Stimulated activated naive CD8-positive, alpha-beta T cell treated with anti-CD3 and anti-CD28 coated beads, Interleukin-15, Interleukin-2, amounts not matched to agents 100 ng/mL and 50 ng/mL, for 24 hours (primary cell): ENCODE measurements at regions not wholly inside any gene's neighbourhood (a gene's known extent, or its start where the extent isn't known, plus 50 kb on each side); places are given as distances from the start of the nearest gene placed in this dataset.

ENCODE experiments used
- H3K27ac Mint-ChIP-seq: one replicate; pipeline ENCODE4 v1.8.0; 2021; ENCODE audit warnings: mild to moderate bottlenecking, mixed read lengths
- H3K27me3 Mint-ChIP-seq: one replicate; pipeline ENCODE4 v1.8.0; 2021; ENCODE audit warnings: mixed read lengths
- H3K36me3 Mint-ChIP-seq: one replicate; pipeline ENCODE4 v1.8.0; 2021; ENCODE audit warnings: low read depth, mixed read lengths
- H3K4me1 Mint-ChIP-seq: one replicate; pipeline ENCODE4 v1.8.0; 2021; ENCODE audit warnings: low read depth, mixed read lengths
- H3K4me3 Mint-ChIP-seq: one replicate; pipeline ENCODE4 v1.8.0; 2021; ENCODE audit warnings: mild to moderate bottlenecking, mixed read lengths
- H3K9me3 Mint-ChIP-seq: one replicate; pipeline ENCODE4 v1.8.0; 2021; ENCODE audit warnings: mixed read lengths

DNA sequence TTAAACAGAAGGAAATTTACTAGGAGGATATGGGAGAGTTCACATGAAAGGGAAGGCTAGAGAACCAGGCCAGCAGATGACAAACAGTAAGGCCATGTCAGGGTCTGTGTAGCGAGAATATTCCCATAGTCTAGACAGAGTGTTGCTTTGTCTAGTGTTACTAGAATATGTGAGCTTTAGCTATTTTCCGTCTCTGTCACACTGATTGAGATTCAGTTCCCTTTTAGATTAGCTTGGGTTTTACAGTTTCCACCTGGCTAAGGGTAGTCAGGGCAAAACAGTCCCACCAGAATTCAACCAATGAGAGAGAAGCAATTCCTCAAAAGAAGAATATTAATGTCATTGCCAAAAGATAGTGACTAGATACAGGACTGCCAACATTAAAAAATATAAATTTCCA is 82.8 kb upstream of the MDM1 start:
- no peak overlapping the region for H3K27ac Mint-ChIP-seq
- H3K36me3 Mint-ChIP-seq: no peaks in the 10 kb centered on the region

DNA sequence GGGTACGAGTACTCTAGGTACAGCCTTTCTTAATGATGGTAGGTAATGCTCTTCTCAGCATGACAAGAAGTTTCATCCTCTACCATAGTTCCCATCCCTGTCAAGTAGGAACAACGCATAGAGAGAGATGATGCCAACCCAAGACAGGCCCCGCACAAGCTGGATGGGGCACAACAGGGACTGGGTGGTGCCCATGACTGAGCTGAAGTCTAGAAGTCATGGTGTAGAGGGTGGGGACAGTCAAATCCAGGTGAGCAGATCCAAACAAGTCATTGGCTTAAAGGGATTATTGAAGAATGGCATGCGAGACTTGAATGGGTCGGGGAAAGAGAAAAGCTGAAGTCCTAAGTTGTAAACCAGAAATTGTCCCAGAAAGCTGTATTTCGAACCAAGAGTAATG is 84.2 kb upstream of the MDM1 start:
- Mint-ChIP-seq H3K27me3 (no peaks in the 10 kb centered on the region), H3K4me1 (peaks cover 32% of the 10 kb centered on the region), H3K27ac (no peak overlapping the region), H3K36me3 (no peaks in the 10 kb centered on the region), H3K9me3 (no peaks in the 10 kb centered on the region), H3K4me3 (no peak overlapping the region)

More for the DNA sequence above, 82.8 kb upstream of the MDM1 start:
- H3K4me1 Mint-ChIP-seq: peaks cover 18% of the 10 kb centered on the region
- no peaks in the 10 kb centered on the region for H3K9me3 Mint-ChIP-seq
- H3K4me3 Mint-ChIP-seq: no peak overlapping the region
- H3K27me3 Mint-ChIP-seq: no peaks in the 10 kb centered on the region

DNA sequence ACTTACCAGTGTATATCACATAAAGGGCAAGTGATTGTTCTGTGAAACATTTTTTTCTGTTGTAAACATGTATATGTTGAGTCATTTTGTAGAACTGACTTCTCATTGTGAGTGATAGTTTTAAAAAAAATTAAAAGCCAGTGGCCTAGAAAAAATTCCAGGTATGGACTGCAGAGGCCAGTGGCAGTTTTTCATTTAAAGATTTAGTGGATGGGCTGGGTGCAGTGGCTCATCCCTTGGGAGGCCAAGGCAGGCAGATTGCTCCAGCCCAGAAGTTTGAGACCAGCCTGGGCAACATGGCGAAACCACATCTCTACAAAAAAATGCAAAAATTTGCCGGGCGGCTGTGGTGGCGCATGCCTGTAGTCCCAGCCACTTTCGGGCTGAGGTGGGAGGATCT is 84.7 kb upstream of the MDM1 start:
- Mint-ChIP-seq H3K4me1 (peaks cover 32% of the 10 kb centered on the region), H3K27me3 (no peaks in the 10 kb centered on the region), H3K36me3 (no peaks in the 10 kb centered on the region), H3K4me3 (no peak overlapping the region), H3K27ac (no peak overlapping the region), H3K9me3 (no peaks in the 10 kb centered on the region)

DNA sequence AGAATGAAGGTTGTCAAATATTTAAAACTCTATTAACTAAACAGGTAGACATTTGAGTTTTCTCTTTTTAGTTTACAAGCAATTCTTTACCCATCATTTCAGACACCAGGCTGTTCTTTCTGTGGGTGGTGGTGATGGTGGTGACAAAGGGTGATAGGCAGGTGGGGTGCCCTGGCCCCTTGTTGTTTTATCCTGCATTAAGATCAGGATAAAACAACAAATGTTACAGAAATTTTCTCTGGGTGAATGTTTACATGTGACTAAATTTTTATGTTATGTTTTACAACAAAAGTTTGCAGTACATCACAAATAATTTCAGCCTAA is 85.9 kb upstream of the MDM1 start:
- no peaks in the 10 kb centered on the region for H3K36me3 Mint-ChIP-seq
- no peak overlapping the region for H3K4me3 Mint-ChIP-seq
- peaks cover 35% of the 10 kb centered on the region for H3K4me1 Mint-ChIP-seq
- no peaks in the 10 kb centered on the region for H3K27me3 Mint-ChIP-seq
- no peak overlapping the region for H3K27ac Mint-ChIP-seq
- no peaks in the 10 kb centered on the region for H3K9me3 Mint-ChIP-seq

DNA sequence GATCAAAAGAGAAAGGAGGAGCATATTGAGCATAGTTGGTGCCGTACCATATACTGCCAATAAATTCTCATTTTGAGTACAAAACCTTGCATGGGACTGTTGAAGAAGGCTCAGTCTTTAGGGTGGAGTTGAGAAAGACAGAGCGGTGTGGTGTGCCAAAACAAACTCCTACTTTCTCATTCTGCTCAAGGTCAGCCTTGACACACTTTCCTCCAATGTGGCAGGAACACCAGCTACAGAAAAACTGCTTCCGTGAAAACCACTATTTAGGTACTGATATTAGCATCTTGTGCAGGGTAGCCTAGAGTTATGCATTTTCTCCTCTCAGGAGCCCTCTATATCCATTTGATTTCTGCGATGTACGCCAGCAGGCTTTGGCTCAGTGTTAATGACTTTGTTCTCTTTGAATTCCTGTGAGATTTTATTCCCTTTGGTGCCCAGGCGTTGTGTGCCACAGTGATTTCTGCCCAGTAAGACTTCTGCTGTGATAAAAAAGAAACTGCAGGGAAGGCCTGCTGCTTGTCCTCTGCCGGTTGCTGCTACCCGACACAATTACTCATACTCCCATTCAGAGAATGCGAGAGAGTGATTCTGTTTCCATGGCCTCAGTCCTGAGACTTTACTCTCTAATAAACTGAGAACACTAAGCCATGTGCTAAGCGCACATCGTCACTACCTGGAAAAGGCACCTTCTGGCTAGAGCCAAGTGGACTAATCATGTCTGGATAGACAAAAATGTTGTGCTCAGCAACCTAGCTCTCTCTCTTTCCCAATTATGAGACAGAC is 88.3 kb upstream of the MDM1 start:
- Mint-ChIP-seq H3K27me3 (no peaks in the 10 kb centered on the region), H3K4me1 (peaks cover 35% of the 10 kb centered on the region), H3K36me3 (no peaks in the 10 kb centered on the region), H3K27ac (peak overlapping the region; percentile 4), H3K9me3 (no peaks in the 10 kb centered on the region), H3K4me3 (peak overlapping the region; percentile 6)

DNA sequence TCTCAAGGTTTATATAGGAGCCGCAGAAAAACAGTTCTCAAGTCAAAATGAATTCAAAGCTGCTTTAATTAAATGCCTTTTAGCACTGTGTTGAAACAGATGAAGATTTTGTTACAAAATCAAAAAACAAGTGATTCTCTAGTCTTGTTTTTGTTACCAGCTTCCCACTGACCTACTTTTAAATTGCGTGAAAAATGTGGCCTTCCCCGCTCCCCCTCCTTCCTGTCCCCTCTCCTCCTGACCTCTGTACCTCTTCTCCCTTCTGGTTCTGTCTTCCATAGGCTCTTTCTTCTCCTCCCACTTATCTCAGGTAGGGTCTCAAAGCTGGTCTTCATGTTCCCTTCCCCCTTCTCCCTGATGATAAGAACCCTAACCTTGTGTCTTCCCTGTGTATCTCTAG is 90.0 kb upstream of the MDM1 start:
- Mint-ChIP-seq H3K27me3 (no peaks in the 10 kb centered on the region), H3K4me3 (no peak overlapping the region), H3K4me1 (peaks cover 32% of the 10 kb centered on the region), H3K9me3 (no peaks in the 10 kb centered on the region), H3K27ac (no peak overlapping the region), H3K36me3 (no peaks in the 10 kb centered on the region)

DNA sequence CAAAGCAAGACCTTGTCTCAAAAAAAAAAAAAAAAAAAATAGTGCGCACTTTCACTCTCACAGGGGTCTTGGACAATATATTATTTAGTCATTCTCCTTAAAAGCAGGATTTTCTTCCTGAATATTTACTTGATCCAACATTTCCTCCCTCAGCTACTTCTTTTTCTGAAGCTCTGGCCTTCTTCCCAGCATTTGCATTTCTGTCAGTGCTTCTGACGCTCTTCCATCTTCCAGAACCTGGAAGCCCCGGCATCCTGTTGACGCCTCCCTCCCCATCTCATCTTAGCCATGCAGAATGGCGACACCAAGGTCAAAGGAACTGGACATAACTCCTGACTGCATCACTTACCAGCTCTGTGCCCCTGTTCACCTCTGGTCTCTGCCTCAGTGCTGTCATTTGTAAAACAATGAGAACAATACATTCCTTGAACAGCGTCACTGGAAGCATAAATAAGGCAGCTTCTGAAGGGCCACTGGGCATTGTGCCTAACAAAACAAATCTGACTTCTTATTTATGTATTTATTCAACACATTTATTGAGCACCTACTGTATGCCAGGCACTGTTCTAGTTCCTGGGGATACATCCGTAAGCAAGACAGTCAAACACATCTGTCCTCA is 90.9 kb upstream of the MDM1 start:
- Mint-ChIP-seq H3K4me3 (no peak overlapping the region), H3K9me3 (no peaks in the 10 kb centered on the region), H3K36me3 (no peaks in the 10 kb centered on the region), H3K4me1 (peaks cover 24% of the 10 kb centered on the region), H3K27ac (no peak overlapping the region), H3K27me3 (no peaks in the 10 kb centered on the region)

DNA sequence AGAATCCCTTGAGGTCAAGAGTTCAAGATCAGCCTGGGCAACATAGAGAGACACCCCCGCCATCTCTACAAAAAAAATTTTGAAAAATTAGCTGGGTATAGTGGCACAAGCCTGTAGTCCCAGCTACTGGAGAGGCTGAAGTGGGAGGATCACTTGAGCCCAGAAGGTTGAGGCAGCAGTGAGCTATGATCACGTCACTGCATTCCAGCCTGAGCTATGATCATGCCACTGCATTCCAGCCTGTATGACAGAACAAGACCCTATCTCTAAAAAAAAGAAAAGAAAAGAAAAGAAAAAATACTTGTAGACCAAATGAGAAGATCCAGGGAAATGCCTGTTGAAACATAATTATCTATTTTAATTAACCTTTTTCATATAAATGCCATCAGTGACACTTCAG is 93.8 kb upstream of the MDM1 start:
- H3K27me3 Mint-ChIP-seq: no peaks in the 10 kb centered on the region
- H3K27ac Mint-ChIP-seq: no peak overlapping the region
- H3K9me3 Mint-ChIP-seq: no peaks in the 10 kb centered on the region
- H3K4me3 Mint-ChIP-seq: no peak overlapping the region
- no peaks in the 10 kb centered on the region for H3K36me3 Mint-ChIP-seq
- peaks cover 7% of the 10 kb centered on the region for H3K4me1 Mint-ChIP-seq

DNA sequence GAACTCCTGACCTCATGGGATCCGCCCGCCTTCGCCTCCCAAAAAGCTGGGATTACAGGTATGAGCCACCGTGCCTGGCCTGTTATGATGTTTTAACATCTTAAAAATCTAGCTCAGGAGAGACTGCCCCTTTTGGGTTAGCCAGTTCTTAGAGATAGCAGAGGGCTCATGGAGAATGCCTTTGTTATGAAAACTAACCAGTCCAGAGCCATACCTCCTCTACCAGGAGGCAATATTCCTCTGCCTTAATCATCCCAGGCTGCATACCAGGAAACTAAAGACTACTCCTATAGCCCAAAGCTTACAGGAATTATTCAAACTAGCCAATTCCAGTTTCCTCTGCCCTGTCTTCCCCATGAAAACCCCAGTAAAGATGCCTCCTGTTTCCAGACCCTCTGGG is 96.0 kb upstream of the MDM1 start:
- H3K36me3 Mint-ChIP-seq: no peaks in the 10 kb centered on the region
- no peak overlapping the region for H3K27ac Mint-ChIP-seq
- H3K9me3 Mint-ChIP-seq: no peaks in the 10 kb centered on the region
- H3K27me3 Mint-ChIP-seq: no peaks in the 10 kb centered on the region
- H3K4me3 Mint-ChIP-seq: no peak overlapping the region
- no peaks in the 10 kb centered on the region for H3K4me1 Mint-ChIP-seq

DNA sequence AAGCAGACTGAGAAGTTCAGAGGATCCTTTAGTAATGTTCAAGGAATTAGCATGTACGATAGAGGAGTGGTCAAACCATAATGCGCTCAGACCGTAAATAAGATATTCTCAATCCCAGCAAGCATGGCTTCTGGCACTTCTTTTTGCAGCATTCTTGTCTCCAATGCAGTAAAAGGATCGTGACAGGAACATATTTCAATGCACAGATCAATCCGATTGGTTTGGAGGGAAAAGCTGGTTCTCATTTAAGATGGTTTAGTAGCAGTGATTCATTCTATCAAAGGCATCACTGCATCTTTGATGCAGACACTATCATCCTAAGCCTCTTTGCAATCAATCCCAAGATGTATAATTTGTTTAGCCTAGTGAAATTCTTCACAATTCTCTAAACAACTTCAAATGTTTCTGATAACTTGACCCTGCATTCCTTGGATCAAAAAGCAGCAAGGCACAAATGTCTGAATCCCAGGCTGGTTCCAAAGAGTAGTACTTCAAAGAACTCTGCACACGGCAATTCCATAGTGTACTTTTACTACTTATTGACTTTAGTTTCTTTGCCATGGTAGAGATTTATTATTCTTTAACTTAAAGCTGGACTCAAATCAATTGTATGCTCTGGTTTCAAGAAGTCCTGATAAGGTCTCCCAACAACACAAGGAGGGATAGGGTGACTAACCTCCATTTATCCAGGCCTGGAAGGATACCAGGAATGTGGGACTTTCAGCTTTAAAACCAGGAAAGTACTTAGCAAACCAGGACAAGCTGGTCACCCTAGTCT is 96.8 kb upstream of the MDM1 start:
- H3K27ac Mint-ChIP-seq: no peak overlapping the region
- H3K4me3 Mint-ChIP-seq: no peak overlapping the region
- H3K27me3 Mint-ChIP-seq: no peaks in the 10 kb centered on the region
- no peaks in the 10 kb centered on the region for H3K36me3 Mint-ChIP-seq
- H3K4me1 Mint-ChIP-seq: no peaks in the 10 kb centered on the region
- no peaks in the 10 kb centered on the region for H3K9me3 Mint-ChIP-seq

DNA sequence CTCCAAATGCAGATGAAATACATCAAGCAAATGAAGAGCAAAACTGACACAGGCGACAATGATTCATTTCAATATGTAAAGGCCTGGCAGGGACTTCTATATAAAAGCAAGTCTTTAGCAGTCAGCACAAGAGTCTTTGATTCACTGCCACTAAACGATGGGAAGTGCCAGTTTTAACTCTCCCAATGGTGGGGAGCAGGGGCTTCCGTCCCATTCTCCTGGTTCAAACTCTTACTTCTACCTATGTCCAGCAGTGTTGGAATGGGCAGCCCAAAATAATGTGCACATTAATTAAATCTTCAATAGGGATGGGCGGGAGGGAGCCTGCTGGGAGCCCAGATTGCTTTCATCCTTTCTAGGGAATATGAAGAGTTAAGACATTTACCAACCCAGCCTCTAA is 97.5 kb upstream of the MDM1 start:
- Mint-ChIP-seq H3K4me1 (no peaks in the 10 kb centered on the region), H3K27me3 (no peaks in the 10 kb centered on the region), H3K36me3 (no peaks in the 10 kb centered on the region), H3K4me3 (no peak overlapping the region), H3K9me3 (no peaks in the 10 kb centered on the region), H3K27ac (no peak overlapping the region)

DNA sequence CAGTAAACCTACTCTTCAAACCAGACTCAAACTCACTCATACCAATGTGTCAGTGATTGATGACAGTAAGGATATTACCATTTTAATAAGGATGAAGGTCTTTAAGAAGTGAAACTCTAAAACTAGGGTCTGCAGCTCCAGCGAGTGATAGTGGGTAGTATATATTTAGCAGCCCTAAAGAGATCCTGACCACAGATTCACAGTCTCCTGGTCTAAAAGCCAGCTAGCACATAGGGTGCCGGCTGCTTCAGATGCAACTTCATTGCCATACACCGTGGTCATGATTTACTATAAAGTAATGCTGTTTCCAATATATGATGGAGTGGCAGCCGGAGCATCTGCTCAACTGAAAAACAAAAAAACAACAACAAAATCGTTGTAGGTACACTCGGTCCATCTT is 99.6 kb upstream of the MDM1 start:
- no peaks in the 10 kb centered on the region for H3K4me1 Mint-ChIP-seq
- H3K27me3 Mint-ChIP-seq: no peaks in the 10 kb centered on the region

DNA sequence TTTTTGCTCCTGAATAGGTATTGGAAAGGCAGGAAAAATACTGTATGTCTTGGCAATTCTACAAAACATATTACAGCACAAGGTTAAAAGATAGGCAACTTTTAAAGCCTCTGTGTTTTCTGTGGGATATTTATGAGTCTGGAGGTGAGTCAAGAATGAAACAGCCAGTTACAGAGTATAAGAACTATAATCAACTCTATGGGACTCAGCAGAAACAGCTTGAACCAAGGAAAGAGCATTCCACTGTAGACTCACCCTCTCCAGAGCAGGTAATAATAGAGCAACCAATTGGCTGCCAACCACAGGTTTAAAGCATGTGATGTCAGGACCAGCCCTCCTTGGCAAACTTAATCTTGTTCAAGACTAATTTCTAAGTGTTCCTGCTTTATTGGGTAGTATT is 100.5 kb upstream of the MDM1 start:
- peaks cover 7% of the 10 kb centered on the region for H3K9me3 Mint-ChIP-seq
- no peaks in the 10 kb centered on the region for H3K27me3 Mint-ChIP-seq
- H3K27ac Mint-ChIP-seq: no peak overlapping the region

More for the DNA sequence above, 99.6 kb upstream of the MDM1 start:
- peaks cover 7% of the 10 kb centered on the region for H3K36me3 Mint-ChIP-seq
- H3K27ac Mint-ChIP-seq: no peak overlapping the region
- peaks cover 7% of the 10 kb centered on the region for H3K9me3 Mint-ChIP-seq
- no peak overlapping the region for H3K4me3 Mint-ChIP-seq

DNA sequence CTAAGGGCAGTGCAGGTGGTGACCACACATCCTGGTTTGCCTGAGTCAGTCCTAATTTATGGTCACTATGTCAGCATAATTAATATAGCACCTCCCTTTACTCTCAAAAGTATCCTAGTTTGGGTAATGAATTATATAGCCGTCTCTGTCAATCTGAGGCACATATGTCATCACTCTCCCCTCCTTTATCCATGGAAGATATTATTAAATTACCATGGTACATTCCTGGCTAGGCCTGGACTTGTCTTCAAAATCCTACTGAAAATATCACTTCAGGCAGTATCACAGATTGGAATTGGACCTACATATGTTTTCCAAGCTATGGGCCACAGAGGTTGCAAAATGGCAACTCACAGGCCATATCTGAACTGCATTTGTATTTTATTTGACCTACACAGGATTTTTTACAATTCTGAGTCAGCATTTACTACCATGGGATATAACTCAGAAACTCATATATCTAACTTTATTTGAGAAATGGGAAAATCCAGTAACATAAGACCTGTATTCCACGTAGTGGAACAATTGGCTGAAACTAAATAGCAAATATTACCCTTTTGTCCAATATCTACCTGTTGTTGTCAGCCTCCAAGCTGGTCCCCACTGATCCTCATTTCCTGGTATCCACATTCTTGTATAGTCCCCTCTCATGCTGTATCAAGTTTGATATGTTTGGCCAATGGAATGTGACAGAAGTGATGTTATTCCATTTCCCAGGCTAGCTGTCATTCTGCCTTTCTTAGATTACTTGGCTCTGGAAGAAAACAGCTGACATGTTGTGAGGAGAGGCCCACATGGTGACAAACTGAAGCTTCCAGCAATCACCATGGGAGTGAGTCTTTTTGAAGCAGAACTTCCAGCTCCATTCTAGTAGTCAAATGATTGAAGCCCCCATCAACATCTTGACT is 102.5 kb upstream of the MDM1 start:
- H3K36me3 Mint-ChIP-seq: peaks cover 7% of the 10 kb centered on the region
- H3K27me3 Mint-ChIP-seq: no peaks in the 10 kb centered on the region
- H3K4me1 Mint-ChIP-seq: peaks cover 3% of the 10 kb centered on the region
- H3K27ac Mint-ChIP-seq: no peak overlapping the region
- no peak overlapping the region for H3K4me3 Mint-ChIP-seq
- peaks cover 7% of the 10 kb centered on the region for H3K9me3 Mint-ChIP-seq

More for the DNA sequence above, 100.5 kb upstream of the MDM1 start:
- no peak overlapping the region for H3K4me3 Mint-ChIP-seq
- peaks cover 7% of the 10 kb centered on the region for H3K36me3 Mint-ChIP-seq
- H3K4me1 Mint-ChIP-seq: no peaks in the 10 kb centered on the region

DNA sequence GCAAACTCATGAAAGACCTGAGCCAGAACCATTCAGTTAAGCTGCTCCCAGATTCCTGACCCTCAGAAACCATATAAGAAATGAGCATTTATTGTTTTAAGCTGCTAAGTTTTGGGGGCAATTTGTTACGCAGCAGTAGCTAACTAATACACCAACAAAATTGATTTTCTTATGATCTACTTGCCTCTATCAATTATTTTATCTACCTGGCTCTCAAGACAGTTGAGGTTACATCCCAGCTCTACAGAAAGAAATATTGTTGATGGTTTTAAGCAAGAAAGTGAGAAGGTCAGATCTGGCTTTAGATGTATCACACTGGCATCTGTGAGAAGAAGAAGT is 103.1 kb upstream of the MDM1 start:
- Mint-ChIP-seq H3K4me3 (no peak overlapping the region), H3K4me1 (peaks cover 9% of the 10 kb centered on the region), H3K27ac (no peak overlapping the region), H3K36me3 (peaks cover 7% of the 10 kb centered on the region), H3K9me3 (peaks cover 7% of the 10 kb centered on the region), H3K27me3 (no peaks in the 10 kb centered on the region)
